COLO668 (cell line): ENCODE measurements at regions not wholly inside any gene's neighbourhood (a gene's known extent, or its start where the extent isn't known, plus 50 kb on each side); places are given as distances from the start of the nearest gene placed in this dataset.

Experiments
- DNase-seq: peaks from one replicate; lab custom pipeline; 2025; ENCODE audit not compliant: unreplicated experiment; lab: John Stamatoyannopoulos, UW

- DNase-seq: no peak
These were observed 52.2 kb upstream of the ZC3H15 start for GRCh38 chr2:186433777-186434432.
